ENCODE measurements at regions not wholly inside any gene's neighbourhood (a gene's known extent, or its start where the extent isn't known, plus 50 kb on each side); places are given as distances from the start of the nearest gene placed in this dataset.

GRCh38 chr12:25004447-25004846 lies 55.5 kb upstream of the BCAT1 start:
- FAIRE-seq (no peak), DNase-seq (ENCODE audit: low read depth) (no peak)
- no peak overlapping the region for H3K4me3 ChIP-seq (ENCODE audit: low read depth, low read length)
- no peak for TF ChIP-seq CTCF (IDR thresholded peaks at IDR 0.05; ENCODE audit: insufficient read depth, low read length, severe bottlenecking)
- H3K36me3 ChIP-seq (ENCODE audit: control insufficient read depth, insufficient read depth, low read length), result no peaks in the 10 kb centered on the region
- no peaks in the 10 kb centered on the region for H3K27me3 ChIP-seq (ENCODE audit: control insufficient read depth, insufficient read depth, low read length)

- FAIRE-seq (no peak), DNase-seq (ENCODE audit: low read depth) (peak; percentile 21)
- H3K27me3 ChIP-seq (ENCODE audit: control insufficient read depth, insufficient read depth, low read length), result no peaks in the 10 kb centered on the region
- no peak overlapping the region for H3K4me3 ChIP-seq (ENCODE audit: low read depth, low read length)
- no peaks in the 10 kb centered on the region for H3K36me3 ChIP-seq (ENCODE audit: control insufficient read depth, insufficient read depth, low read length)
- TF ChIP-seq CTCF (IDR thresholded peaks at IDR 0.05; ENCODE audit: insufficient read depth, low read length, severe bottlenecking), result no peak
Observed at GRCh38 chr12:25001311-25001710, 52.4 kb upstream of the BCAT1 start.

Data from bronchial epithelial cell (primary cell).